DND-41 (cell line): ENCODE measurements at regions not wholly inside any gene's neighbourhood (a gene's known extent, or its start where the extent isn't known, plus 50 kb on each side); places are given as distances from the start of the nearest gene placed in this dataset.

Source experiments
- ATAC-seq: fragments of 200-7000 bp; cut with Tn5 transposase; 3 replicates; pipeline ENCODE4 v1.9.1; 2021; ENCODE audit warnings: low read depth; ENCODE audit not compliant: insufficient read depth
- DNase-seq: peaks from one replicate; pipeline ENCODE4 v3.0.0-alpha.2; 2020
- H2AFZ ChIP-seq: 2 replicates; pipeline ENCODE4 v1.6.0; 2012; ENCODE audit warnings: low read depth, low read length
- H3K27ac ChIP-seq: 2 replicates; pipeline ENCODE4 v1.5.1; 2012; ENCODE audit warnings: low read length, inconsistent platforms
- H3K27me3 ChIP-seq: fragments of 200-600 bp; sonication (generic); 2 replicates; pipeline ENCODE4 v1.6.0; 2012; ENCODE audit warnings: low read length, mild to moderate bottlenecking, inconsistent platforms; ENCODE audit not compliant: insufficient read depth, poor library complexity
- H3K36me3 ChIP-seq: 2 replicates; pipeline ENCODE4 v1.5.1; 2012; ENCODE audit warnings: low read length, inconsistent platforms; ENCODE audit not compliant: insufficient read depth
- H3K4me1 ChIP-seq: 2 replicates; pipeline ENCODE4 v1.5.1; 2012; ENCODE audit warnings: mild to moderate bottlenecking, low read length; ENCODE audit not compliant: insufficient read depth
- H3K4me2 ChIP-seq: 2 replicates; pipeline ENCODE4 v1.6.0; 2012; ENCODE audit warnings: mild to moderate bottlenecking, moderate library complexity, low read length, inconsistent platforms; ENCODE audit not compliant: insufficient read depth
- H3K4me3 ChIP-seq, 2 experiments: fragments of 200-600 bp in 1 of 2; shearing (Covaris generic) in 1 of 2; 2 replicates each; pipeline ENCODE4 v1.5.1; 2012 to 2016; ENCODE audit warnings: inconsistent platforms in 2 of 2, low read length in 2 of 2, mild to moderate bottlenecking in 2 of 2, low read depth in 1 of 2, moderate library complexity in 1 of 2
- H3K79me2 ChIP-seq: 2 replicates; pipeline ENCODE4 v1.6.0; 2012; ENCODE audit warnings: low read length, inconsistent platforms; ENCODE audit not compliant: insufficient read depth
- H3K9ac ChIP-seq: 2 replicates; pipeline ENCODE4 v1.6.0; 2012; ENCODE audit warnings: low read depth, mild to moderate bottlenecking, inconsistent platforms, low read length, moderate library complexity
- H3K9me3 ChIP-seq: 2 replicates; pipeline ENCODE4 v1.5.1; 2012; ENCODE audit warnings: low read length, moderate library complexity, mild to moderate bottlenecking, inconsistent platforms; ENCODE audit not compliant: insufficient read depth, severe bottlenecking
- H4K20me1 ChIP-seq: 2 replicates; pipeline ENCODE4 v1.6.0; 2012; ENCODE audit warnings: low read length; ENCODE audit not compliant: insufficient read depth
- CTCF ChIP-seq: IDR thresholded peaks from 2 replicates; pipeline ENCODE4 v1.5.1; 2012; ENCODE audit warnings: borderline replicate concordance, low read length, moderate library complexity, mild to moderate bottlenecking; ENCODE audit not compliant: poor library complexity, severe bottlenecking; ENCODE audit errors: extremely low read depth
- EZH2 ChIP-seq: IDR thresholded peaks from 3 replicates; pipeline ENCODE4 v1.6.1; 2012; ENCODE audit warnings: borderline replicate concordance, low read depth, mild to moderate bottlenecking, moderate library complexity, low read length, inconsistent platforms; ENCODE audit not compliant: severe bottlenecking

GRCh38 chr15:31226021-31226420 lies 100.6 kb upstream of the KLF13 start:
- Histone ChIP-seq H3K27me3 (no peaks in the 10 kb centered on the region), H3K9me3 (no peaks in the 10 kb centered on the region), H2AFZ (no peak overlapping the region), H4K20me1 (no peaks in the 10 kb centered on the region), H3K27ac (no peak overlapping the region), H3K4me1 (no peaks in the 10 kb centered on the region), H3K79me2 (no peaks in the 10 kb centered on the region), H3K4me2 (no peak overlapping the region), H3K4me3 (no peak overlapping the region), H3K36me3 (no peaks in the 10 kb centered on the region), H3K9ac (no peak overlapping the region)
- ATAC-seq (no peak), DNase-seq (no peak)
- no peak for TF ChIP-seq CTCF
- no peak for TF ChIP-seq EZH2

DNA sequence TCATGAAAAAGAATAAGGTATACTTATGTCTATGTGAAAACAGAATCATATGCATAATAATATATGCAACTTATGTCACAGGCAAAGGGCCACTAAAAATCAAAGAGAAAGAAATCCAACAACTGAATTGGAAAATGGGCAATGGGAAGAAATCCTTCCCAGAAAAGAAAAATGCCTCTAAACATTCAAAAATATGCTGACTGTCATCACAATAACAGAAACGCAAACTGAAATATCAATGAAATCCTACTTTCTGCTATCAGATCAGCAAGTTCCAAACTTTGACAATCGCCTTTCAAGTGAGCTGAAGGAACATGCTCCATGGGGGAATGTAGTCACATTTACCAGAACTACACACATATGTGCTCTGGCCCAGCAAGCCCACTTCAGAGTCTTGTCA lies 99.4 kb upstream of the KLF13 start:
- Histone ChIP-seq H4K20me1 (no peaks in the 10 kb centered on the region), H3K4me2 (no peak overlapping the region), H3K9me3 (no peaks in the 10 kb centered on the region), H3K9ac (no peak overlapping the region), H3K79me2 (no peaks in the 10 kb centered on the region), H3K4me1 (no peaks in the 10 kb centered on the region), H2AFZ (no peak overlapping the region), H3K4me3 (no peak overlapping the region), H3K27ac (no peak overlapping the region), H3K36me3 (no peaks in the 10 kb centered on the region), H3K27me3 (no peaks in the 10 kb centered on the region)
- ATAC-seq (no peak), DNase-seq (no peak)
- TF ChIP-seq EZH2 (no peak), CTCF (no peak)

DNA sequence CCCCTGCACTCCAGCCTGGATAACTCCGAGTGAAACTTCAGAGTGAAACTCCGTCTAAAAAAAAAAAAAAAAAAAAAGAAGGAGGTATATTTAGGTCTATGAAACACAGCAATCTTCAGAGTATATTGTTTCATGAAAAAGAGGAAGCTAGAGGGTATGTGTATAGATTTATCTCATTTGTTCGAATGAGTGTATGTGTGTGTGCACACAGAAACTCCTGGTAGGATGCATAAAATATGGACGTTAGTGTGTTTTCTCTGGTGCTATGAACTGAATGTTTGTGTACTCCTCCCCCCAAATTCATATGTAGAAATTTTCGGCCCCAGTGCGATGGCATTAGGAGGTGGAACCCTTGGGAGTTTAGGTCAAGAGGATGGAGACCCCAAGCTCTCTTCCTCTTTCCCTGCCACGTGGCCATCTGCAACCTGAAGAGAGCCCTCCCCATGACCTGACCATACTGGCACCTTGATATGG lies 98.6 kb upstream of the KLF13 start:
- H3K9me3 ChIP-seq: no peaks in the 10 kb centered on the region
- no peak overlapping the region for H3K4me2 ChIP-seq
- no peak overlapping the region for H3K9ac ChIP-seq
- H3K4me3 ChIP-seq: no peak overlapping the region
- no peak for DNase-seq
- no peak overlapping the region for H3K27ac ChIP-seq
- H3K4me1 ChIP-seq: peaks cover 3% of the 10 kb centered on the region; the same call in 1 of the 2 replicates
- ATAC-seq: no peak
- no peak overlapping the region for H2AFZ ChIP-seq
- H3K79me2 ChIP-seq: no peaks in the 10 kb centered on the region
- H3K27me3 ChIP-seq: no peaks in the 10 kb centered on the region
- no peaks in the 10 kb centered on the region for H3K36me3 ChIP-seq
- no peaks in the 10 kb centered on the region for H4K20me1 ChIP-seq
- TF ChIP-seq EZH2: no peak

DNA sequence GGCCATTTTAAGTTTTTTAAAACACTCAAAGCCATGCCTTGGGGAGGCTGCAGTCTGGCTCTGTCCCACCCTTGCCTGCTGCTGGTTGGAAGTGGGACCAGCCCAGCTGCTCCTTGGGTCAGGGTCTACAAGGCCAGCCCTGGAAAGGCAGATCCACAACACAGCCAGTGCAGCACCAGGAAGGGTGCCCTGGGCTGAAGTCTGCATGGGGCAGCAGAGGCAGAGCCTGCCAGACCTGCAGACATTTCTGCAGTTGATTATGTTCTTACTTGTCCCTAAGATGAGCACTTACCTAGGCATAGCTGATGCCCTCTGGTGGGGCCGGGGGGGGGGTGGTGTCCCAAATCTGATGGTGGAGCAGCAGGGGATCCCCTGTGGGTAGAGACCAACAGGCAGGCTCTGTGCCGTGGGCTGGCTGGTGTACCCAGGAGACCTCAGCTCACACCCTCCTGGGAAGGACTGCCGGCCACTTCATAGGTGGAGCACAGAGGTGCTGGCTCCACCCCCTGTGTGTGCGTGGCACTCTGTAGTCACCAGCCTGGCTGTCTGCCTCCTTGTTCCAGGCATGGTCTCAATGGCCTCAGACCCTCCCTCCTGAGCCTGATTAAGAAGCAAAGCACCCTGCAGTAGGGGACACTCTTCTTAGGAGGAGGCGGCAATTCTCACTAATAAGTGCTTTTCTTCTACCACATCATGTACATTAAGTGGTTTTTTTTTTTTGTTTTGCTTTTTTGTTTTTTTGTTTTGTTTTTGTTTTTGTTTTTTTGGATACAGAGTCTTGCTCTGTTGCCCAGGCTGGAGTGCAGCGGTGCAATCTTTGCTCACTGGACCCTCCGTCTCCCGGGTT lies 97.4 kb upstream of the KLF13 start:
- H3K27me3 ChIP-seq: no peaks in the 10 kb centered on the region
- no peak overlapping the region for H3K27ac ChIP-seq
- H4K20me1 ChIP-seq: no peaks in the 10 kb centered on the region
- H3K4me2 ChIP-seq: no peak overlapping the region
- DNase-seq (no peak), ATAC-seq (0 out of 3 replicates have a peak, but pooled peaks have one; percentile 29)
- TF ChIP-seq EZH2: no peak
- no peak for TF ChIP-seq CTCF
- H3K9me3 ChIP-seq: no peaks in the 10 kb centered on the region
- no peaks in the 10 kb centered on the region for H3K79me2 ChIP-seq
- no peak overlapping the region for H2AFZ ChIP-seq
- H3K36me3 ChIP-seq: no peaks in the 10 kb centered on the region
- peaks cover 3% of the 10 kb centered on the region; the same call in 1 of the 2 replicates for H3K4me1 ChIP-seq
- H3K9ac ChIP-seq: no peak overlapping the region
- no peak overlapping the region for H3K4me3 ChIP-seq
